ENCODE measurements at regions not wholly inside any gene's neighbourhood (a gene's known extent, or its start where the extent isn't known, plus 50 kb on each side); places are given as distances from the start of the nearest gene placed in this dataset.

DNA sequence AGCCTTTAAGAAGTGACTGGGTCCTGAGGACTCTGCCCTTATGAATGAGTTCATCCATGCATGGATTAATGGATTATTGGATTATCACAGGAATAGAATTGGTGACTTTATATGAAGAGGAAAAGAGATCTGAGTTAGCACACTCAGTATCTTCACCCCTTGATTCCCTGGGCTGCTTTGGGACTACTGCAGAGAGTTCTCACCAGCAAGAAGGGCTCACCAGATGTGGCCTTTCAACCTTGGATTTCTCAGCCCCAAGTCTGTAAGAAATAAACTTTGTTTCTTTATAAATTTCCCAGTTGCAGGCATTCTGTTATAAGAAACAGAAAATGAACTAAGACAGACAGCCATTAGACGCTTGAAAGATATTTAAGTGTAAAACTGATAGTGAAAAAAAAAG is 509.2 kb downstream of the FLRT2 start:
- no peaks in the 10 kb centered on the region for H4K20me1 ChIP-seq (replicated peaks; ENCODE audit: control insufficient read depth, extremely low read depth, insufficient read depth, low read length)
- ChIA-PET CTCF (interaction anchor here (1.3 kb wide), 1 partner anchor 504 kb away, joined by 5 read pairs; no protein-coding TSS in a partner anchor), POLR2A (no interaction called here)
- intact Hi-C loops (cut with micrococcal nuclease) = loop anchor here (2.0 kb wide), 1 partner anchor 510 kb away; no protein-coding TSS in a partner anchor
- no peak overlapping the region for H3K4me2 ChIP-seq (ENCODE audit: insufficient read depth, low read length)
- BruUV-seq (replicated peaks) = no TSS peak
- no peak overlapping the region for H2AFZ ChIP-seq (ENCODE audit: low read depth, low read length)
- no peak overlapping the region for H3K4me3 ChIP-seq (replicated peaks in 1 of 3; ENCODE audit: insufficient read depth in 1 of 3, low read depth in 1 of 3, low read length in 3 of 3)
- no peak overlapping the region for H3K27ac ChIP-seq (ENCODE audit: insufficient read depth, low read depth, low read length)
- no peaks in the 10 kb centered on the region for H3K27me3 ChIP-seq (ENCODE audit: control insufficient read depth in 2 of 2, insufficient read depth in 2 of 2, low read length in 2 of 2)
- FAIRE-seq = no peak
- H3K9me3 ChIP-seq (replicated peaks; ENCODE audit: control insufficient read depth, insufficient read depth, low read length) = no peaks in the 10 kb centered on the region
- no peaks in the 10 kb centered on the region for H3K4me1 ChIP-seq (ENCODE audit: control insufficient read depth, extremely low read depth, insufficient read depth, low read length)
- TF ChIP-seq POLR2A (IDR thresholded peaks at IDR 0.05; ENCODE audit: low read depth, low read length) (no peak), MYC (IDR thresholded peaks at IDR 0.05; ENCODE audit: low read depth, low read length) (no peak), POLR2AphosphoS5 (IDR thresholded peaks at IDR 0.05; ENCODE audit: insufficient read depth, low read depth, low read length) (no peak), JUN (IDR thresholded peaks at IDR 0.05; ENCODE audit: borderline replicate concordance, insufficient read depth, insufficient read length, low read depth) (no peak), EZH2 (IDR thresholded peaks at IDR 0.05; ENCODE audit: borderline replicate concordance, low read depth, low read length, severe bottlenecking) (no peak), FOS (IDR thresholded peaks at IDR 0.05; ENCODE audit: borderline replicate concordance, insufficient read depth, low read length) (no peak), GATA2 (IDR thresholded peaks at IDR 0.05; ENCODE audit: insufficient read depth, insufficient read length, low read depth, low read length) (no peak)
- TF ChIP-seq, protein P1, sequence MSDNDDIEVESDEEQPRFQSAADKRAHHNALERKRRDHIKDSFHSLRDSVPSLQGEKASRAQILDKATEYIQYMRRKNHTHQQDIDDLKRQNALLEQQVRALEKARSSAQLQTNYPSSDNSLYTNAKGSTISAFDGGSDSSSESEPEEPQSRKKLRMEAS (IDR thresholded peaks at IDR 0.05; ENCODE audit: insufficient read depth, insufficient read length) = no peak
- TF ChIP-seq, protein P2, sequence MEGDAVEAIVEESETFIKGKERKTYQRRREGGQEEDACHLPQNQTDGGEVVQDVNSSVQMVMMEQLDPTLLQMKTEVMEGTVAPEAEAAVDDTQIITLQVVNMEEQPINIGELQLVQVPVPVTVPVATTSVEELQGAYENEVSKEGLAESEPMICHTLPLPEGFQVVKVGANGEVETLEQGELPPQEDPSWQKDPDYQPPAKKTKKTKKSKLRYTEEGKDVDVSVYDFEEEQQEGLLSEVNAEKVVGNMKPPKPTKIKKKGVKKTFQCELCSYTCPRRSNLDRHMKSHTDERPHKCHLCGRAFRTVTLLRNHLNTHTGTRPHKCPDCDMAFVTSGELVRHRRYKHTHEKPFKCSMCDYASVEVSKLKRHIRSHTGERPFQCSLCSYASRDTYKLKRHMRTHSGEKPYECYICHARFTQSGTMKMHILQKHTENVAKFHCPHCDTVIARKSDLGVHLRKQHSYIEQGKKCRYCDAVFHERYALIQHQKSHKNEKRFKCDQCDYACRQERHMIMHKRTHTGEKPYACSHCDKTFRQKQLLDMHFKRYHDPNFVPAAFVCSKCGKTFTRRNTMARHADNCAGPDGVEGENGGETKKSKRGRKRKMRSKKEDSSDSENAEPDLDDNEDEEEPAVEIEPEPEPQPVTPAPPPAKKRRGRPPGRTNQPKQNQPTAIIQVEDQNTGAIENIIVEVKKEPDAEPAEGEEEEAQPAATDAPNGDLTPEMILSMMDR (IDR thresholded peaks at IDR 0.05; ENCODE audit: extremely low read depth in 1 of 2, insufficient read depth in 1 of 2, low read depth in 1 of 2, low read length in 2 of 2) = no peak
- no peaks in the 10 kb centered on the region for H3K36me3 ChIP-seq (ENCODE audit: control insufficient read depth in 2 of 2, extremely low read depth in 1 of 2, insufficient read depth in 2 of 2, low read length in 2 of 2)
- H3K9me1 ChIP-seq (replicated peaks; ENCODE audit: control insufficient read depth, extremely low read depth, insufficient read depth, low read length) = no peaks in the 10 kb centered on the region
- no peak overlapping the region for H3K9ac ChIP-seq (replicated peaks; ENCODE audit: extremely low read depth, insufficient read depth, low read length)
- dilution Hi-C loops (cut with MboI; ENCODE audit: extremely low pct_ligation_motif_present, low sequenced_read_pairs) = no loop called here
- H3K79me2 ChIP-seq (ENCODE audit: control insufficient read depth, insufficient read depth, low read length) = no peaks in the 10 kb centered on the region
- no peak for DNase-seq (ENCODE audit: low read depth, low spot score)
